Left ventricle myocardium inferior (tissue), 1 donor: ENCODE measurements at regions not wholly inside any gene's neighbourhood (a gene's known extent, or its start where the extent isn't known, plus 50 kb on each side); places are given as distances from the start of the nearest gene placed in this dataset.

ENCODE experiments used
- DNase-seq: peaks from one replicate; pipeline ENCODE4 v3.0.0-alpha.2; 2020
- H3K27ac ChIP-seq: fragments of 200-600 bp; replicated peaks from 2 replicates; pipeline ENCODE4 v1.8.0; 2021
- H3K27me3 ChIP-seq: fragments of 200-600 bp; 2 replicates; pipeline ENCODE4 v1.8.0; 2021; ENCODE audit warnings: low read depth
- H3K36me3 ChIP-seq: fragments of 200-600 bp; 2 replicates; pipeline ENCODE4 v1.8.0; 2021
- H3K4me1 ChIP-seq: fragments of 200-600 bp; 2 replicates; pipeline ENCODE4 v1.8.0; 2021
- H3K4me3 ChIP-seq: fragments of 200-600 bp; 2 replicates; pipeline ENCODE4 v1.8.0; 2021; ENCODE audit warnings: mild to moderate bottlenecking, moderate library complexity
- H3K9me3 ChIP-seq: fragments of 200-600 bp; replicated peaks from 2 replicates; pipeline ENCODE4 v1.8.0; 2021
- CTCF ChIP-seq: fragments of 200-600 bp; IDR thresholded peaks from 2 replicates; pipeline ENCODE4 v1.8.0; 2021; ENCODE audit warnings: antibody characterized with exemption, mild to moderate bottlenecking, borderline replicate concordance
- intact Hi-C: fragments of 100-400 bp; cut with micrococcal nuclease; formaldehyde crosslinking; loops from one replicate; pipeline ENCODE4 v1.11.0; 2022
- donor health status: DM: no; HTN: yes; CAD: no; lungs with severe emphysema.

- Histone ChIP-seq H3K27ac (no peak overlapping the region), H3K9me3 (peaks cover 15% of the 10 kb centered on the region), H3K4me3 (no peak overlapping the region), H3K27me3 (no peaks in the 10 kb centered on the region), H3K4me1 (no peaks in the 10 kb centered on the region), H3K36me3 (no peaks in the 10 kb centered on the region)
- no peak for TF ChIP-seq CTCF
- no peak for DNase-seq
- intact Hi-C loops: no loop called here
These were observed 50.5 kb upstream of the AMOTL1 start for GRCh38 chr11:94717667-94718066.
